Astrocyte (in vitro differentiated cells and primary cell): ENCODE measurements at regions not wholly inside any gene's neighbourhood (a gene's known extent, or its start where the extent isn't known, plus 50 kb on each side); places are given as distances from the start of the nearest gene placed in this dataset.

ENCODE experiments used
- DNase-seq: peaks from one replicate; pipeline ENCODE4 v3.0.0-alpha.2; 2010; ENCODE audit warnings: low read depth
- FAIRE-seq: peaks from 2 replicates; lab custom pipeline; 2011; peaks lifted over from hg19 to GRCh38; lab: Jason Lieb, UNC
- H2AFZ ChIP-seq: 2 replicates; pipeline ENCODE4 v1.6.0; 2012; ENCODE audit warnings: low read depth, low read length, inconsistent platforms
- H3K27ac ChIP-seq: 2 replicates; pipeline ENCODE4 v1.5.1; 2011; ENCODE audit warnings: low read depth, low read length, inconsistent platforms
- H3K27me3 ChIP-seq: 2 replicates; pipeline ENCODE4 v1.6.0; 2011; ENCODE audit warnings: low read length, inconsistent platforms; ENCODE audit not compliant: insufficient read depth
- H3K36me3 ChIP-seq: 2 replicates; pipeline ENCODE4 v1.5.1; 2011; ENCODE audit warnings: low read length, inconsistent platforms; ENCODE audit not compliant: insufficient read depth
- H3K4me1 ChIP-seq: 2 replicates; pipeline ENCODE4 v1.5.1; 2011; ENCODE audit warnings: low read length, inconsistent platforms; ENCODE audit not compliant: insufficient read depth
- H3K4me2 ChIP-seq: 2 replicates; pipeline ENCODE4 v1.6.0; 2012; ENCODE audit warnings: low read length, inconsistent platforms
- H3K4me3 ChIP-seq: 2 replicates; pipeline ENCODE4 v1.5.1; 2011; ENCODE audit warnings: low read depth, mild to moderate bottlenecking, low read length, inconsistent platforms; ENCODE audit not compliant: insufficient read depth
- H3K79me2 ChIP-seq: 2 replicates; pipeline ENCODE4 v1.6.0; 2012; ENCODE audit warnings: mild to moderate bottlenecking, low read length, inconsistent platforms; ENCODE audit not compliant: insufficient read depth
- H3K9ac ChIP-seq: 2 replicates; pipeline ENCODE4 v1.6.0; 2012; ENCODE audit warnings: mild to moderate bottlenecking, low read length, inconsistent platforms
- H3K9me3 ChIP-seq: 2 replicates; pipeline ENCODE4 v1.5.1; 2012; ENCODE audit warnings: low read depth, mild to moderate bottlenecking, low read length, inconsistent platforms; ENCODE audit not compliant: insufficient read depth
- H4K20me1 ChIP-seq: 2 replicates; pipeline ENCODE4 v1.6.0; 2012; ENCODE audit warnings: low read length, inconsistent platforms; ENCODE audit not compliant: insufficient read depth
- H3K27ac Mint-ChIP-seq: one replicate; pipeline ENCODE4 v1.8.0; 2021; ENCODE audit warnings: mild to moderate bottlenecking, mixed read lengths; ENCODE audit not compliant: unreplicated experiment
- H3K27me3 Mint-ChIP-seq: one replicate; pipeline ENCODE4 v1.8.0; 2021; ENCODE audit warnings: low read depth, mixed read lengths; ENCODE audit not compliant: unreplicated experiment
- H3K36me3 Mint-ChIP-seq: one replicate; pipeline ENCODE4 v1.8.0; 2021; ENCODE audit warnings: low read depth, mixed read lengths; ENCODE audit not compliant: unreplicated experiment
- H3K4me1 Mint-ChIP-seq: one replicate; pipeline ENCODE4 v1.8.0; 2021; ENCODE audit warnings: low read depth, mixed read lengths; ENCODE audit not compliant: unreplicated experiment
- H3K4me3 Mint-ChIP-seq: one replicate; pipeline ENCODE4 v1.8.0; 2021; ENCODE audit warnings: mild to moderate bottlenecking, moderate library complexity, mixed read lengths; ENCODE audit not compliant: unreplicated experiment
- H3K9me3 Mint-ChIP-seq: one replicate; pipeline ENCODE4 v1.8.0; 2021; ENCODE audit warnings: mild to moderate bottlenecking, mixed read lengths; ENCODE audit not compliant: unreplicated experiment
- EZH2 ChIP-seq: IDR thresholded peaks from 2 replicates; pipeline ENCODE4 v1.6.1; 2012; ENCODE audit warnings: mild to moderate bottlenecking, low read length, inconsistent platforms; ENCODE audit not compliant: insufficient read depth
- TF ChIP-seq, protein P1 (sequence below): IDR thresholded peaks from 2 replicates; pipeline ENCODE4 v1.5.1; 2011; ENCODE audit warnings: low read depth, mild to moderate bottlenecking, inconsistent platforms, low read length, moderate library complexity; ENCODE audit not compliant: insufficient read depth

- Histone ChIP-seq H3K4me1 (no peaks in the 10 kb centered on the region), H3K4me2 (no peak overlapping the region), H3K79me2 (no peaks in the 10 kb centered on the region), H3K27ac (no peak overlapping the region), H3K27me3 (no peaks in the 10 kb centered on the region), H3K4me3 (no peak overlapping the region), H3K9ac (no peak overlapping the region), H3K9me3 (no peaks in the 10 kb centered on the region), H4K20me1 (no peaks in the 10 kb centered on the region), H3K36me3 (no peaks in the 10 kb centered on the region), H2AFZ (no peak overlapping the region)
- Mint-ChIP-seq H3K4me3 (no peak overlapping the region), H3K27me3 (no peaks in the 10 kb centered on the region), H3K4me1 (peaks cover 3% of the 10 kb centered on the region), H3K9me3 (no peaks in the 10 kb centered on the region), H3K27ac (no peak overlapping the region), H3K36me3 (no peaks in the 10 kb centered on the region)
- TF ChIP-seq, protein P1, sequence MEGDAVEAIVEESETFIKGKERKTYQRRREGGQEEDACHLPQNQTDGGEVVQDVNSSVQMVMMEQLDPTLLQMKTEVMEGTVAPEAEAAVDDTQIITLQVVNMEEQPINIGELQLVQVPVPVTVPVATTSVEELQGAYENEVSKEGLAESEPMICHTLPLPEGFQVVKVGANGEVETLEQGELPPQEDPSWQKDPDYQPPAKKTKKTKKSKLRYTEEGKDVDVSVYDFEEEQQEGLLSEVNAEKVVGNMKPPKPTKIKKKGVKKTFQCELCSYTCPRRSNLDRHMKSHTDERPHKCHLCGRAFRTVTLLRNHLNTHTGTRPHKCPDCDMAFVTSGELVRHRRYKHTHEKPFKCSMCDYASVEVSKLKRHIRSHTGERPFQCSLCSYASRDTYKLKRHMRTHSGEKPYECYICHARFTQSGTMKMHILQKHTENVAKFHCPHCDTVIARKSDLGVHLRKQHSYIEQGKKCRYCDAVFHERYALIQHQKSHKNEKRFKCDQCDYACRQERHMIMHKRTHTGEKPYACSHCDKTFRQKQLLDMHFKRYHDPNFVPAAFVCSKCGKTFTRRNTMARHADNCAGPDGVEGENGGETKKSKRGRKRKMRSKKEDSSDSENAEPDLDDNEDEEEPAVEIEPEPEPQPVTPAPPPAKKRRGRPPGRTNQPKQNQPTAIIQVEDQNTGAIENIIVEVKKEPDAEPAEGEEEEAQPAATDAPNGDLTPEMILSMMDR: no peak
- TF ChIP-seq EZH2: no peak
- no peak for FAIRE-seq
- DNase-seq: no peak
These were observed 336.6 kb downstream of the DSC3 start for GRCh38 chr18:30705943-30706342.

GRCh38 chr18:30698571-30698970 is 344.0 kb downstream of the DSC3 start:
- Mint-ChIP-seq H3K4me3 (no peak overlapping the region), H3K9me3 (no peaks in the 10 kb centered on the region), H3K27me3 (peaks cover 4% of the 10 kb centered on the region), H3K4me1 (no peaks in the 10 kb centered on the region), H3K27ac (no peak overlapping the region), H3K36me3 (no peaks in the 10 kb centered on the region)
- Histone ChIP-seq H3K9ac (no peak overlapping the region), H3K4me2 (no peak overlapping the region), H3K4me1 (no peaks in the 10 kb centered on the region), H3K79me2 (no peaks in the 10 kb centered on the region), H2AFZ (no peak overlapping the region), H3K27me3 (no peaks in the 10 kb centered on the region), H4K20me1 (no peaks in the 10 kb centered on the region), H3K27ac (no peak overlapping the region), H3K9me3 (no peaks in the 10 kb centered on the region), H3K4me3 (no peak overlapping the region), H3K36me3 (no peaks in the 10 kb centered on the region)
- TF ChIP-seq EZH2: no peak
- TF ChIP-seq, protein P1: no peak
- DNase-seq (no peak), FAIRE-seq (no peak)

GRCh38 chr18:30696201-30696600 is 346.3 kb downstream of the DSC3 start:
- Histone ChIP-seq H4K20me1 (no peaks in the 10 kb centered on the region), H3K9me3 (no peaks in the 10 kb centered on the region), H3K4me1 (no peaks in the 10 kb centered on the region), H3K27ac (no peak overlapping the region), H3K79me2 (no peaks in the 10 kb centered on the region), H3K27me3 (no peaks in the 10 kb centered on the region), H3K36me3 (no peaks in the 10 kb centered on the region), H3K4me2 (no peak overlapping the region), H3K9ac (no peak overlapping the region), H3K4me3 (no peak overlapping the region), H2AFZ (no peak overlapping the region)
- no peaks in the 10 kb centered on the region for H3K9me3 Mint-ChIP-seq
- DNase-seq (no peak), FAIRE-seq (no peak)
- no peak overlapping the region for H3K4me3 Mint-ChIP-seq
- no peak overlapping the region for H3K27ac Mint-ChIP-seq
- H3K27me3 Mint-ChIP-seq: peaks cover 4% of the 10 kb centered on the region
- TF ChIP-seq EZH2: no peak
- TF ChIP-seq, protein P1: no peak
- H3K36me3 Mint-ChIP-seq: no peaks in the 10 kb centered on the region
- H3K4me1 Mint-ChIP-seq: no peaks in the 10 kb centered on the region
